ENCODE measurements at regions not wholly inside any gene's neighbourhood (a gene's known extent, or its start where the extent isn't known, plus 50 kb on each side); places are given as distances from the start of the nearest gene placed in this dataset.

- no peak for DNase-seq (ENCODE audit: low read depth in 2 of 2, low spot score in 1 of 2)
Observed at GRCh38 chr3:16658004-16658924, 53.0 kb upstream of the DAZL start.

GRCh38 chr3:16658925-16659793 is 53.9 kb upstream of the DAZL start:
- no peak for DNase-seq (ENCODE audit: low read depth in 2 of 2, low spot score in 1 of 2)

GRCh38 chr3:16663854-16664712 is 58.9 kb upstream of the DAZL start:
- no peak for DNase-seq (ENCODE audit: low read depth in 2 of 2, low spot score in 1 of 2)

- no peak for DNase-seq (ENCODE audit: low read depth in 2 of 2, low spot score in 1 of 2)
Observed at GRCh38 chr3:16665282-16665741, 60.1 kb upstream of the DAZL start.

GRCh38 chr3:16666206-16666605 is 61.0 kb upstream of the DAZL start:
- DNase-seq (ENCODE audit: low read depth in 2 of 2, low spot score in 1 of 2) = no peak

- no peak for DNase-seq (ENCODE audit: low read depth in 2 of 2, low spot score in 1 of 2)
Observed at GRCh38 chr3:16667633-16668032, 62.4 kb upstream of the DAZL start.

GRCh38 chr3:16668776-16669545 is 63.7 kb upstream of the DAZL start:
- no peak for DNase-seq (ENCODE audit: low read depth in 2 of 2, low spot score in 1 of 2)

GRCh38 chr3:16670191-16670590 is 65.0 kb upstream of the DAZL start:
- DNase-seq (ENCODE audit: low read depth in 2 of 2, low spot score in 1 of 2) = no peak

GRCh38 chr3:16671690-16672089 is 66.5 kb upstream of the DAZL start:
- no peak for DNase-seq (ENCODE audit: low read depth in 2 of 2, low spot score in 1 of 2)

GRCh38 chr3:16673530-16673929 is 68.3 kb upstream of the DAZL start:
- no peak for DNase-seq (ENCODE audit: low read depth in 2 of 2, low spot score in 1 of 2)

GRCh38 chr3:16675805-16676204 is 70.6 kb upstream of the DAZL start:
- no peak for DNase-seq (ENCODE audit: low read depth in 2 of 2, low spot score in 1 of 2)

- no peak for DNase-seq (ENCODE audit: low read depth in 2 of 2, low spot score in 1 of 2)
Observed at GRCh38 chr3:16686679-16687078, 81.5 kb upstream of the DAZL start.

- no peak for DNase-seq (ENCODE audit: low read depth in 2 of 2, low spot score in 1 of 2)
Observed at GRCh38 chr3:16687221-16687620, 82.0 kb upstream of the DAZL start.

- no peak for DNase-seq (ENCODE audit: low read depth in 2 of 2, low spot score in 1 of 2)
Observed at GRCh38 chr3:16692486-16693344, 87.5 kb upstream of the DAZL start.

GRCh38 chr3:16693820-16694219 is 88.6 kb upstream of the DAZL start:
- DNase-seq (ENCODE audit: low read depth in 2 of 2, low spot score in 1 of 2) = no peak

- DNase-seq (ENCODE audit: low read depth in 2 of 2, low spot score in 1 of 2) = no peak
Observed at GRCh38 chr3:16695710-16696109, 90.5 kb upstream of the DAZL start.

GRCh38 chr3:16697443-16698147 is 92.4 kb upstream of the DAZL start:
- DNase-seq (ENCODE audit: low read depth in 2 of 2, low spot score in 1 of 2) = no peak

- DNase-seq (ENCODE audit: low read depth in 2 of 2, low spot score in 1 of 2) = no peak
Observed at GRCh38 chr3:16700651-16701050, 95.4 kb upstream of the DAZL start.

GRCh38 chr3:16704941-16705340 is 99.7 kb upstream of the DAZL start:
- no peak for DNase-seq (ENCODE audit: low read depth in 2 of 2, low spot score in 1 of 2)

All from stimulated activated CD8-positive, alpha-beta memory T cell treated with anti-CD3 and anti-CD28 coated beads, Interleukin-4, amount 100 ng/mL, for 1 hour (primary cell).